Hepatocyte (in vitro differentiated cells): ENCODE measurements at regions not wholly inside any gene's neighbourhood (a gene's known extent, or its start where the extent isn't known, plus 50 kb on each side); places are given as distances from the start of the nearest gene placed in this dataset.

Source experiments
- DNase-seq: peaks from one replicate; pipeline ENCODE4 v3.0.0-alpha.2; 2016; ENCODE audit warnings: low spot score
- H2AFZ ChIP-seq: fragments of 200-600 bp; sonication (generic); 2 replicates; pipeline ENCODE4 v1.6.0; 2016; ENCODE audit warnings: antibody characterized with exemption, mild to moderate bottlenecking
- H3K27ac ChIP-seq: fragments of 200-600 bp; sonication (generic); 2 replicates; pipeline ENCODE4 v1.5.1; 2016; ENCODE audit warnings: mild to moderate bottlenecking
- H3K27me3 ChIP-seq: fragments of 200-600 bp; sonication (generic); 2 replicates; pipeline ENCODE4 v1.6.1; 2016
- H3K36me3 ChIP-seq: fragments of 200-600 bp; sonication (generic); replicated peaks from 2 replicates; pipeline ENCODE4 v1.5.1; 2016; ENCODE audit warnings: low read depth; ENCODE audit not compliant: insufficient read depth
- H3K4me1 ChIP-seq: fragments of 200-600 bp; sonication (generic); 2 replicates; pipeline ENCODE4 v1.5.1; 2016; ENCODE audit warnings: mild to moderate bottlenecking, moderate library complexity; ENCODE audit not compliant: insufficient read depth
- H3K4me2 ChIP-seq: fragments of 200-600 bp; sonication (generic); 2 replicates; pipeline ENCODE4 v1.6.0; 2016
- H3K4me3 ChIP-seq: fragments of 200-600 bp; sonication (generic); 2 replicates; pipeline ENCODE4 v1.5.1; 2016; ENCODE audit warnings: mild to moderate bottlenecking
- H3K79me2 ChIP-seq: fragments of 200-600 bp; sonication (generic); 2 replicates; pipeline ENCODE4 v1.6.0; 2017; ENCODE audit warnings: mild to moderate bottlenecking
- H3K9me2 ChIP-seq: fragments of 200-600 bp; sonication (generic); replicated peaks from 2 replicates; pipeline ENCODE4 v1.6.0; 2017; ENCODE audit warnings: mild to moderate bottlenecking; ENCODE audit not compliant: insufficient read depth
- H3K9me3 ChIP-seq: fragments of 200-600 bp; sonication (generic); 2 replicates; pipeline ENCODE4 v1.5.1; 2016; ENCODE audit warnings: low read depth, mild to moderate bottlenecking
- H4K20me1 ChIP-seq: fragments of 200-600 bp; sonication (generic); 2 replicates; pipeline ENCODE4 v1.6.0; 2016; ENCODE audit warnings: mild to moderate bottlenecking; ENCODE audit not compliant: insufficient read depth, poor library complexity, severe bottlenecking
- CTCF ChIP-seq: fragments of 200-600 bp; sonication (generic); IDR thresholded peaks from 2 replicates; pipeline ENCODE4 v1.5.1; 2016; ENCODE audit warnings: antibody characterized with exemption, mild to moderate bottlenecking; ENCODE audit not compliant: poor library complexity
- EZH2 ChIP-seq: fragments of 200-600 bp; sonication (generic); IDR thresholded peaks from 2 replicates; pipeline ENCODE4 v1.6.1; 2016; ENCODE audit warnings: antibody characterized with exemption, mild to moderate bottlenecking, borderline replicate concordance
- EZH2phosphoT487 ChIP-seq: fragments of 200-600 bp; sonication (generic); IDR thresholded peaks from one replicate; pipeline ENCODE4 v1.6.1; 2018; ENCODE audit warnings: antibody characterized with exemption, mild to moderate bottlenecking, low read depth, moderate library complexity; ENCODE audit not compliant: unreplicated experiment, severe bottlenecking
- WGBS: methylation state at CpG from one replicate; pipeline ENCODE4 v1.1.6; 2016; ENCODE audit warnings: low lambda C conversion rate; ENCODE audit errors: missing lambda C conversion rate; 5-methylcytosine and 5-hydroxymethylcytosine counted together

- Histone ChIP-seq H3K79me2 (no peaks in the 10 kb centered on the region), H3K9me2 (no peaks in the 10 kb centered on the region), H2AFZ (no peak overlapping the region), H3K27me3 (no peaks in the 10 kb centered on the region), H3K4me2 (no peak overlapping the region), H3K9me3 (no peaks in the 10 kb centered on the region), H3K4me1 (no peaks in the 10 kb centered on the region), H3K27ac (no peak overlapping the region), H4K20me1 (no peaks in the 10 kb centered on the region), H3K36me3 (no peaks in the 10 kb centered on the region), H3K4me3 (no peak overlapping the region)
- no peak for DNase-seq
- WGBS = 90% methylated on average over 3 of the region's 3 CpGs
- TF ChIP-seq CTCF = no peak
- TF ChIP-seq EZH2phosphoT487 = no peak
- TF ChIP-seq EZH2 = no peak
Measured at GRCh38 chr1:238408737-238409136, 518.0 kb upstream of the ZP4 start.

- no peaks in the 10 kb centered on the region for H3K79me2 ChIP-seq
- no peak overlapping the region for H2AFZ ChIP-seq
- H4K20me1 ChIP-seq = no peaks in the 10 kb centered on the region
- WGBS = 80% methylated on average over 3 of the region's 3 CpGs
- H3K4me3 ChIP-seq = no peak overlapping the region
- TF ChIP-seq EZH2 (no peak), CTCF (no peak), EZH2phosphoT487 (no peak)
- H3K4me1 ChIP-seq = no peaks in the 10 kb centered on the region
- DNase-seq = no peak
- no peaks in the 10 kb centered on the region for H3K9me3 ChIP-seq
- no peak overlapping the region for H3K4me2 ChIP-seq
- H3K36me3 ChIP-seq = no peaks in the 10 kb centered on the region
- H3K9me2 ChIP-seq = no peaks in the 10 kb centered on the region
- H3K27ac ChIP-seq = no peak overlapping the region
- no peaks in the 10 kb centered on the region for H3K27me3 ChIP-seq
Measured at GRCh38 chr1:238406098-238406860, 515.6 kb upstream of the ZP4 start.

- Histone ChIP-seq H3K4me1 (no peaks in the 10 kb centered on the region), H3K9me2 (no peaks in the 10 kb centered on the region), H4K20me1 (no peaks in the 10 kb centered on the region), H3K4me3 (no peak overlapping the region), H3K4me2 (no peak overlapping the region), H3K27ac (no peak overlapping the region), H3K36me3 (no peaks in the 10 kb centered on the region), H3K9me3 (no peaks in the 10 kb centered on the region), H3K27me3 (no peaks in the 10 kb centered on the region), H3K79me2 (no peaks in the 10 kb centered on the region), H2AFZ (no peak overlapping the region)
- no peak for DNase-seq
- TF ChIP-seq EZH2phosphoT487 = no peak
- no peak for TF ChIP-seq CTCF
- no peak for TF ChIP-seq EZH2
- 76% methylated on average over 2 of the region's 2 CpGs for WGBS
Measured at GRCh38 chr1:238404921-238405320, 514.2 kb upstream of the ZP4 start.

- DNase-seq = no peak
- Histone ChIP-seq H3K9me2 (no peaks in the 10 kb centered on the region), H3K79me2 (no peaks in the 10 kb centered on the region), H3K4me2 (no peak overlapping the region), H3K27me3 (no peaks in the 10 kb centered on the region), H4K20me1 (no peaks in the 10 kb centered on the region), H3K9me3 (no peaks in the 10 kb centered on the region), H3K4me1 (no peaks in the 10 kb centered on the region), H3K27ac (no peak overlapping the region), H3K36me3 (no peaks in the 10 kb centered on the region), H3K4me3 (no peak overlapping the region), H2AFZ (no peak overlapping the region)
- TF ChIP-seq EZH2phosphoT487 (no peak), EZH2 (no peak), CTCF (no peak)
- 69% methylated on average over 1 of the region's 1 CpG for WGBS
Measured at GRCh38 chr1:238404481-238404880, 513.8 kb upstream of the ZP4 start.
